K562 (cell line): ENCODE measurements at regions not wholly inside any gene's neighbourhood (a gene's known extent, or its start where the extent isn't known, plus 50 kb on each side); places are given as distances from the start of the nearest gene placed in this dataset.

Source experiments
- GTF2A2 ChIP-seq: IDR thresholded peaks from 2 replicates; pipeline ENCODE4 v1.6.1; 2016; ENCODE audit warnings: mild to moderate bottlenecking, missing genetic modification characterization, missing compliant biosample characterization
- HNRNPL ChIP-seq: fragments of 200-400 bp; formaldehyde crosslinking; IDR thresholded peaks from 2 replicates; pipeline ENCODE4 v1.6.1; 2017; ENCODE audit warnings: low read depth, mild to moderate bottlenecking, low read length
- JUN ChIP-seq, 2 experiments: sonication (generic) in 1 of 2; formaldehyde crosslinking in 1 of 2; IDR thresholded peaks; 2 replicates each; pipeline versions ENCODE4 v1.6.1 to v1.8.0; 2012 to 2022; ENCODE audit warnings: borderline replicate concordance in 2 of 2, mild to moderate bottlenecking in 2 of 2, improper control_type of control experiment in 1 of 2, low read depth in 1 of 2, low read length in 1 of 2, missing genetic modification reagents in 1 of 2
- NCOA6 ChIP-seq: fragments of 450-650 bp; IDR thresholded peaks from 2 replicates; pipeline ENCODE4 v1.6.1; 2017; ENCODE audit warnings: mild to moderate bottlenecking
- PRPF4 ChIP-seq: fragments of 200-400 bp; formaldehyde crosslinking; IDR thresholded peaks from one replicate; pipeline ENCODE4 v1.6.1; 2017; ENCODE audit warnings: low read length, low read depth, mild to moderate bottlenecking; ENCODE audit not compliant: insufficient read depth, poor library complexity, severe bottlenecking
- SMAD4 ChIP-seq: fragments of 250-450 bp; sonication (Bioruptor Pico); conservative IDR thresholded peaks from 2 replicates; pipeline ENCODE4 v1.8.0; 2021; ENCODE audit warnings: inconsistent platforms, mild to moderate bottlenecking, moderate library complexity
- TFAM ChIP-seq: fragments of 250-450 bp; sonication (Bioruptor Pico); conservative IDR thresholded peaks from 2 replicates; pipeline ENCODE4 v1.5.0; 2021; ENCODE audit warnings: mild to moderate bottlenecking, moderate library complexity
- ZNF668 ChIP-seq: fragments of 250-450 bp; sonication (Bioruptor Pico); IDR thresholded peaks from 2 replicates; pipeline ENCODE4 v1.8.0; 2022; ENCODE audit warnings: mild to moderate bottlenecking, inconsistent platforms
- TF ChIP-seq, protein P1 (sequence below): fragments of 250-450 bp; sonication (Bioruptor Pico); IDR thresholded peaks from 2 replicates; pipeline ENCODE4 v1.5.0; 2021
- TF ChIP-seq, protein P2 (sequence below): sonication (generic); formaldehyde crosslinking; IDR thresholded peaks from 2 replicates; pipeline ENCODE4 v1.8.0; 2023; ENCODE audit warnings: mild to moderate bottlenecking, missing genetic modification reagents
- TF ChIP-seq, protein P3 (sequence below): IDR thresholded peaks from 2 replicates; pipeline ENCODE4 v1.6.1; 2014; ENCODE audit warnings: antibody characterized with exemption
- TF ChIP-seq, protein P4 (sequence below): fragments of 450-650 bp; IDR thresholded peaks from 2 replicates; pipeline ENCODE4 v1.6.1; 2016; ENCODE audit warnings: missing biosample characterization, missing genetic modification characterization

- TF ChIP-seq, protein P1, sequence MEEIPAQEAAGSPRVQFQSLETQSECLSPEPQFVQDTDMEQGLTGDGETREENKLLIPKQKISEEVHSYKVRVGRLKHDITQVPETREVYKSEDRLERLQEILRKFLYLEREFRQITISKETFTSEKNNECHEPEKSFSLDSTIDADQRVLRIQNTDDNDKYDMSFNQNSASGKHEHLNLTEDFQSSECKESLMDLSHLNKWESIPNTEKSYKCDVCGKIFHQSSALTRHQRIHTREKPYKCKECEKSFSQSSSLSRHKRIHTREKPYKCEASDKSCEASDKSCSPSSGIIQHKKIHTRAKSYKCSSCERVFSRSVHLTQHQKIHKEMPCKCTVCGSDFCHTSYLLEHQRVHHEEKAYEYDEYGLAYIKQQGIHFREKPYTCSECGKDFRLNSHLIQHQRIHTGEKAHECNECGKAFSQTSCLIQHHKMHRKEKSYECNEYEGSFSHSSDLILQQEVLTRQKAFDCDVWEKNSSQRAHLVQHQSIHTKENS (CRISPR knock-in tag), result no peak
- TF ChIP-seq, protein P2, sequence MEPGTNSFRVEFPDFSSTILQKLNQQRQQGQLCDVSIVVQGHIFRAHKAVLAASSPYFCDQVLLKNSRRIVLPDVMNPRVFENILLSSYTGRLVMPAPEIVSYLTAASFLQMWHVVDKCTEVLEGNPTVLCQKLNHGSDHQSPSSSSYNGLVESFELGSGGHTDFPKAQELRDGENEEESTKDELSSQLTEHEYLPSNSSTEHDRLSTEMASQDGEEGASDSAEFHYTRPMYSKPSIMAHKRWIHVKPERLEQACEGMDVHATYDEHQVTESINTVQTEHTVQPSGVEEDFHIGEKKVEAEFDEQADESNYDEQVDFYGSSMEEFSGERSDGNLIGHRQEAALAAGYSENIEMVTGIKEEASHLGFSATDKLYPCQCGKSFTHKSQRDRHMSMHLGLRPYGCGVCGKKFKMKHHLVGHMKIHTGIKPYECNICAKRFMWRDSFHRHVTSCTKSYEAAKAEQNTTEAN (CRISPR knock-in tag), result no peak
- TF ChIP-seq SMAD4 (CRISPR knock-in tag) (no peak), ZNF668 (CRISPR knock-in tag) (no peak), JUN (IDR thresholded peaks at IDR 0.05; ENCODE audit: borderline replicate concordance, low read depth, low read length) (no peak), JUN (CRISPR knock-in tag; IDR thresholded peaks at IDR 0.05; ENCODE audit: borderline replicate concordance) (no peak), NCOA6 (no peak), PRPF4 (no peak), TFAM (CRISPR knock-in tag) (no peak), GTF2A2 (tag) (no peak), HNRNPL (no peak)
- TF ChIP-seq, protein P3, sequence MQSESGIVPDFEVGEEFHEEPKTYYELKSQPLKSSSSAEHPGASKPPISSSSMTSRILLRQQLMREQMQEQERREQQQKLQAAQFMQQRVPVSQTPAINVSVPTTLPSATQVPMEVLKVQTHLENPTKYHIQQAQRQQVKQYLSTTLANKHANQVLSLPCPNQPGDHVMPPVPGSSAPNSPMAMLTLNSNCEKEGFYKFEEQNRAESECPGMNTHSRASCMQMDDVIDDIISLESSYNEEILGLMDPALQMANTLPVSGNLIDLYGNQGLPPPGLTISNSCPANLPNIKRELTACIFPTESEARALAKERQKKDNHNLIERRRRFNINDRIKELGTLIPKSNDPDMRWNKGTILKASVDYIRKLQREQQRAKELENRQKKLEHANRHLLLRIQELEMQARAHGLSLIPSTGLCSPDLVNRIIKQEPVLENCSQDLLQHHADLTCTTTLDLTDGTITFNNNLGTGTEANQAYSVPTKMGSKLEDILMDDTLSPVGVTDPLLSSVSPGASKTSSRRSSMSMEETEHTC, result no peak
- TF ChIP-seq, protein P4, sequence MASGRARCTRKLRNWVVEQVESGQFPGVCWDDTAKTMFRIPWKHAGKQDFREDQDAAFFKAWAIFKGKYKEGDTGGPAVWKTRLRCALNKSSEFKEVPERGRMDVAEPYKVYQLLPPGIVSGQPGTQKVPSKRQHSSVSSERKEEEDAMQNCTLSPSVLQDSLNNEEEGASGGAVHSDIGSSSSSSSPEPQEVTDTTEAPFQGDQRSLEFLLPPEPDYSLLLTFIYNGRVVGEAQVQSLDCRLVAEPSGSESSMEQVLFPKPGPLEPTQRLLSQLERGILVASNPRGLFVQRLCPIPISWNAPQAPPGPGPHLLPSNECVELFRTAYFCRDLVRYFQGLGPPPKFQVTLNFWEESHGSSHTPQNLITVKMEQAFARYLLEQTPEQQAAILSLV (tag), result no peak
Measured at GRCh38 chr3:68342426-68342825, 589.9 kb downstream of the TAFA4 start (continued).
